B cell (primary cell): ENCODE measurements at regions not wholly inside any gene's neighbourhood (a gene's known extent, or its start where the extent isn't known, plus 50 kb on each side); places are given as distances from the start of the nearest gene placed in this dataset.

Source experiments
- CTCF ChIP-seq: fragments of 200-600 bp; IDR thresholded peaks from one replicate; pipeline ENCODE4 v1.8.0; 2022; ENCODE audit warnings: antibody characterized with exemption, mild to moderate bottlenecking
- EZH2 ChIP-seq: IDR thresholded peaks from 2 replicates; pipeline ENCODE4 v1.6.1; 2012; ENCODE audit warnings: borderline replicate concordance, low read depth, mild to moderate bottlenecking, moderate library complexity, low read length; ENCODE audit not compliant: insufficient read depth, poor library complexity, severe bottlenecking

GRCh38 chr6:143621876-143622605 is 55.7 kb upstream of the PHACTR2 start:
- TF ChIP-seq CTCF (no peak), EZH2 (no peak)
